HL-60 (cell line): ENCODE measurements at regions not wholly inside any gene's neighbourhood (a gene's known extent, or its start where the extent isn't known, plus 50 kb on each side); places are given as distances from the start of the nearest gene placed in this dataset.
"Not testable (repeated sequence)": the region's sequence is repeated elsewhere in the genome, so short reads cannot be mapped to it uniquely, and the experiment has no call there.

Experiments used
- DNase-seq, 2 experiments: peaks; one replicate each; pipeline ENCODE4 v3.0.0-alpha.2; 2010 to 2020; ENCODE audit warnings: low read depth in 1 of 2, low spot score in 1 of 2
- H3K27ac ChIP-seq: fragments of 250-450 bp; sonication (Bioruptor Pico); replicated peaks from 2 replicates; pipeline ENCODE4 v1.5.1; 2020; ENCODE audit warnings: mild to moderate bottlenecking, moderate library complexity
- H3K27me3 ChIP-seq: fragments of 250-450 bp; sonication (Bioruptor Pico); 2 replicates; pipeline ENCODE4 v1.5.1; 2021; ENCODE audit warnings: mild to moderate bottlenecking, moderate library complexity; ENCODE audit not compliant: insufficient read depth, poor library complexity, severe bottlenecking
- H3K4me3 ChIP-seq: replicated peaks from 2 replicates; pipeline ENCODE4 v1.5.1; 2011; ENCODE audit warnings: mild to moderate bottlenecking, control low read depth, low read length; ENCODE audit not compliant: insufficient read depth
- CTCF ChIP-seq: IDR thresholded peaks from one replicate; pipeline ENCODE4 v1.5.1; 2011; ENCODE audit warnings: low read length, control low read depth, inconsistent platforms; ENCODE audit not compliant: insufficient read depth
- GABPA ChIP-seq: IDR thresholded peaks from 2 replicates; pipeline ENCODE4 v1.6.1; 2012; ENCODE audit warnings: low read depth
- POLR2AphosphoS5 ChIP-seq: IDR thresholded peaks from 2 replicates; pipeline ENCODE4 v1.6.1; 2012; ENCODE audit warnings: low read depth
- REST ChIP-seq: IDR thresholded peaks from 2 replicates; pipeline ENCODE4 v1.6.1; 2012; ENCODE audit warnings: low read depth; ENCODE audit not compliant: insufficient replicate concordance
- SPI1 ChIP-seq: IDR thresholded peaks from 2 replicates; pipeline ENCODE4 v1.6.1; 2012; ENCODE audit warnings: low read depth, mild to moderate bottlenecking, borderline replicate concordance

- no peak overlapping the region for H3K4me3 ChIP-seq
- H3K27me3 ChIP-seq = no peaks in the 10 kb centered on the region
- H3K27ac ChIP-seq = no peak overlapping the region
- DNase-seq = no peak
- TF ChIP-seq REST (no peak), SPI1 (no peak), POLR2AphosphoS5 (no peak), GABPA (no peak), CTCF (no peak)
Measured at GRCh38 chr7:84857336-84857735, 329.5 kb downstream of the SEMA3D start.

GRCh38 chr7:84855758-84856157 lies 331.1 kb downstream of the SEMA3D start:
- DNase-seq = no peak
- TF ChIP-seq GABPA (no peak), REST (no peak)
- H3K27ac ChIP-seq = no peak overlapping the region
- H3K27me3 ChIP-seq = no peaks in the 10 kb centered on the region
- H3K4me3 ChIP-seq = no peak overlapping the region

GRCh38 chr7:84848974-84849372 lies 337.9 kb downstream of the SEMA3D start:
- peak; percentile 39; the same call in 1 of the 2 replicates for TF ChIP-seq SPI1
- not testable (repeated sequence) for H3K27me3 ChIP-seq, H3K4me3 ChIP-seq, DNase-seq, H3K27ac ChIP-seq

GRCh38 chr7:84848219-84848973 lies 338.5 kb downstream of the SEMA3D start:
- TF ChIP-seq SPI1 (no peak), POLR2AphosphoS5 (no peak), GABPA (no peak), REST (no peak), CTCF (no peak)
- Histone ChIP-seq H3K27ac (no peak overlapping the region), H3K4me3 (no peak overlapping the region), H3K27me3 (no peaks in the 10 kb centered on the region)
- DNase-seq = no peak
